ENCODE measurements at regions not wholly inside any gene's neighbourhood (a gene's known extent, or its start where the extent isn't known, plus 50 kb on each side); places are given as distances from the start of the nearest gene placed in this dataset.
A peak's percentile ranks its signal among the peaks of the same experiment; 100 is the strongest.

GRCh38 chr11:122348659-122349409 is 232.8 kb upstream of the BLID start:
- no peak for DNase-seq
- Mint-ChIP-seq H3K4me1 (no peaks in the 10 kb centered on the region), H3K27me3 (peaks cover 0 to 9% of the 10 kb centered on the region in 2 donors), H3K36me3 (no peaks in the 10 kb centered on the region), H3K4me3 (no peak overlapping the region), H3K27ac (no peak overlapping the region), H3K9me3 (peaks cover 0 to 5% of the 10 kb centered on the region in 2 donors)
- no peak for ATAC-seq (replicated peaks)

DNA sequence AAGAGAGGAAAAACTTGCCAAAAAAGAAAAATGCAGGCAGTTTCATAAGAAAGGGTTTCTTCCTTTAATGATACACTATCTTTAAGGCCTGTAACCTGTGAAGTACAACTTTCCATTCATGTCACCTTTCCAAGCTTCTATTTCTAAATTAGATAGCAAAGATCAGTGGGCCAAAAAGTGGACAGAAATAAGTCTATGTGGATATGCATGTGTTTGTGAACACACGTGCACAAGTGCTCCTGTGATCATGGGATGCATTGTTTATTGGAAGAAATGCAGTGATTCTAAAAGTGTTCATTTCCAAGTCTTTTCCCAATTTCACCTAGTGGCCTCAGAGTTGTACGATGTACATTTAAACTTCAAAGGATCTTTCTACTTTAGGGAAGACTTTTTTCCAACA is 230.0 kb upstream of the BLID start:
- H3K27me3 Mint-ChIP-seq = peaks cover 0 to 5% of the 10 kb centered on the region in 2 donors
- no peaks in the 10 kb centered on the region for H3K4me1 Mint-ChIP-seq
- no peak overlapping the region for H3K27ac Mint-ChIP-seq
- DNase-seq = no peak
- H3K4me3 Mint-ChIP-seq = no peak overlapping the region
- ATAC-seq (replicated peaks) = no peak
- H3K9me3 Mint-ChIP-seq = peaks cover 4 to 9% of the 10 kb centered on the region in 2 donors
- no peaks in the 10 kb centered on the region for H3K36me3 Mint-ChIP-seq

GRCh38 chr11:122345586-122345985 is 229.6 kb upstream of the BLID start:
- ATAC-seq (replicated peaks) = no peak
- no peak overlapping the region for H3K27ac Mint-ChIP-seq
- H3K9me3 Mint-ChIP-seq = peaks cover 4 to 9% of the 10 kb centered on the region in 2 donors
- H3K4me3 Mint-ChIP-seq = no peak overlapping the region
- no peaks in the 10 kb centered on the region for H3K4me1 Mint-ChIP-seq
- no peak for DNase-seq
- H3K36me3 Mint-ChIP-seq = no peaks in the 10 kb centered on the region
- peaks cover 0 to 5% of the 10 kb centered on the region in 2 donors for H3K27me3 Mint-ChIP-seq

GRCh38 chr11:122344215-122344614 is 228.2 kb upstream of the BLID start:
- no peak for DNase-seq
- no peak overlapping the region for H3K27ac Mint-ChIP-seq
- no peaks in the 10 kb centered on the region for H3K36me3 Mint-ChIP-seq
- peaks cover 3 to 9% of the 10 kb centered on the region in 2 donors for H3K9me3 Mint-ChIP-seq
- peaks cover 0 to 1% of the 10 kb centered on the region in 2 donors for H3K27me3 Mint-ChIP-seq
- H3K4me3 Mint-ChIP-seq = no peak overlapping the region
- ATAC-seq (replicated peaks) = no peak
- H3K4me1 Mint-ChIP-seq = no peaks in the 10 kb centered on the region

- DNase-seq (no peak), ATAC-seq (replicated peaks) (no peak)
- Mint-ChIP-seq H3K27me3 (no peaks in the 10 kb centered on the region), H3K27ac (no peak overlapping the region), H3K9me3 (peaks cover 3 to 9% of the 10 kb centered on the region in 2 donors), H3K4me3 (no peak overlapping the region), H3K4me1 (no peaks in the 10 kb centered on the region), H3K36me3 (no peaks in the 10 kb centered on the region)
Observed at GRCh38 chr11:122343210-122343609, 227.2 kb upstream of the BLID start.

- peak; percentile 44 to 50 for ATAC-seq (replicated peaks)
- no peak overlapping the region for H3K4me3 Mint-ChIP-seq
- peaks cover 3 to 9% of the 10 kb centered on the region in 2 donors for H3K9me3 Mint-ChIP-seq
- no peaks in the 10 kb centered on the region for H3K4me1 Mint-ChIP-seq
- H3K27ac Mint-ChIP-seq = no peak overlapping the region
- DNase-seq = no peak
- H3K27me3 Mint-ChIP-seq = no peaks in the 10 kb centered on the region
- no peaks in the 10 kb centered on the region for H3K36me3 Mint-ChIP-seq
Observed at GRCh38 chr11:122342089-122342744, 226.2 kb upstream of the BLID start.

- Mint-ChIP-seq H3K36me3 (no peaks in the 10 kb centered on the region), H3K27ac (no peak overlapping the region), H3K4me3 (no peak overlapping the region), H3K9me3 (peaks cover 3 to 9% of the 10 kb centered on the region in 2 donors), H3K27me3 (no peaks in the 10 kb centered on the region), H3K4me1 (no peaks in the 10 kb centered on the region)
- no peak for ATAC-seq (replicated peaks)
- no peak for DNase-seq
Observed at GRCh38 chr11:122341477-122341876, 225.5 kb upstream of the BLID start.

DNA sequence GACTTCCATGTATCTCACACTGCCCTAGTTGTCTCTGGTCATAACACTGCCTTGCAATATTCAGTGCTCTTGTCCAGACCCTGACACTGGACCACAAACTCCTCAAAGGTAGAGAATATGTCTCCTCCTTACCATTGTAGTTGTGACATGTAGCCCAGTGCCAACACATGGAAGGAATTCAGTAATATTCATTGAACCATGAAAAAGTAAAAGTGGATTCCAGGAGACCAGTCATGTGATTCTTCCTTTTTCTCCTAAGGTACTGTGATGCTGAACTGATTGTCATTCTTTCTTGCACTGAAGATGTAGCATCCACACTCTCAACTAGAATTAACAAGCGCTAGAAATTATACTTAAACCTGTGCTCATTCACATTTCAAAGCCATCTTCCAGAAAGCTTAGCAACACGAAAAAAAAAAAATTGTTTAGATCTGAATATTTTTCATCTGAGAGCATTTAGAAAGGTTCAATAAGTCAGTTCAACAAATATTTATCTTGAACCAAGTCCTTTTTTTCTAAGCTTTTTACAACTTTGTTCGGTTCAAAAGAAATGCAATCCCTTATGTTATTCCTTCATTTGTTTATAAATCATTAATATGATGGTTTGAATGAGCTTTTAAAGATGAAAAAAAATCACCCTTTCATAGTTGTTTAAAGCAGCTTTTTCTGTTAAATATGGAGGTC is 224.7 kb upstream of the BLID start:
- no peaks in the 10 kb centered on the region for H3K36me3 Mint-ChIP-seq
- H3K27ac Mint-ChIP-seq = no peak overlapping the region
- H3K4me1 Mint-ChIP-seq = no peaks in the 10 kb centered on the region
- no peak overlapping the region for H3K4me3 Mint-ChIP-seq
- peaks cover 3 to 9% of the 10 kb centered on the region in 2 donors for H3K9me3 Mint-ChIP-seq
- DNase-seq = no peak
- no peak for ATAC-seq (replicated peaks)
- no peaks in the 10 kb centered on the region for H3K27me3 Mint-ChIP-seq

GRCh38 chr11:122339436-122340060 is 223.5 kb upstream of the BLID start:
- H3K36me3 Mint-ChIP-seq = no peaks in the 10 kb centered on the region
- ATAC-seq (replicated peaks) = no peak
- DNase-seq = no peak
- no peak overlapping the region for H3K4me3 Mint-ChIP-seq
- H3K27me3 Mint-ChIP-seq = no peaks in the 10 kb centered on the region
- no peak overlapping the region for H3K27ac Mint-ChIP-seq
- no peaks in the 10 kb centered on the region for H3K4me1 Mint-ChIP-seq
- H3K9me3 Mint-ChIP-seq = peaks cover 3 to 9% of the 10 kb centered on the region in 2 donors

DNA sequence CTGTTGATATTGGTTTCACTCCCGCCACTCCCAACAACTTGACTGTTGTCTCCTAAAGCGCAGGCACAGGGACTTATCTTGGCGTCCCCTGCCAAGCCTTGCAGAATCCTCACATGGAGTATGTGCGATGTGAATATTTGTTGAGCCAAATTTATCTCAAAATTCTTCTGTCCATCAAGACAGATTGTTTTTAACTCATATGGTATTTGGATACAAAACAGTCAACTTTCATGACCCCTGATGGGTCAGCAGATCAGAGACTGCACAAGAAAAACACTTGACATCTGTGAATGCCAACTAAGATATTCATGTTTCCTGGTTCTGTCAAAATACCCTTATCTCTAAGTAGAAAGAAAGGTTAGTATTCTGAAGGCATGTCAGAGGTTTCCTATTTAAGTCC is 221.7 kb upstream of the BLID start:
- Mint-ChIP-seq H3K27me3 (peaks cover 6 to 10% of the 10 kb centered on the region in 2 donors), H3K36me3 (no peaks in the 10 kb centered on the region), H3K9me3 (peaks cover 3 to 6% of the 10 kb centered on the region in 2 donors), H3K27ac (no peak overlapping the region), H3K4me3 (no peak overlapping the region), H3K4me1 (no peaks in the 10 kb centered on the region)
- no peak for ATAC-seq (replicated peaks)
- DNase-seq = no peak

- H3K4me3 Mint-ChIP-seq = no peak overlapping the region
- no peak for DNase-seq
- peaks cover 2% of the 10 kb centered on the region in 2 donors for H3K9me3 Mint-ChIP-seq
- peaks cover 6 to 10% of the 10 kb centered on the region in 2 donors for H3K27me3 Mint-ChIP-seq
- no peak overlapping the region for H3K27ac Mint-ChIP-seq
- no peaks in the 10 kb centered on the region for H3K36me3 Mint-ChIP-seq
- no peaks in the 10 kb centered on the region for H3K4me1 Mint-ChIP-seq
- ATAC-seq (replicated peaks) = no peak
Observed at GRCh38 chr11:122337241-122337640, 221.2 kb upstream of the BLID start.

DNA sequence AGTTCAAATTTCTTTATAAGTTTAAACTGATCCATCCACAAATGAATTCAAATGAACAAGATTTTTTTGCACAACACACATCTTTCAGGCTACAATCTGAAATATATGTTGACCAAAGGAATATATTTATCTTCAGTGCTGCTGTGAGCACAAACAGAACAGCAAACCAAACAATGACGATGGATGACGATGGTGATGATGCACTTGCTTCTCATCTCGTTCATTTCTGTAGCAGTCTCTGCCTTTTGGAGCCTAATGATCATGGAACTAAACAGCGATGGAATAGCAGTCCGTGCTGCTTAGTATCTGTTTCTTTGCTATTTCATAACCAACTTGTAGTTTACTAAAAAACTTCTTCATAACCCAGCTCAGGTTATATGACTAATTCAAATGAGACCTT is 220.7 kb upstream of the BLID start:
- DNase-seq (no peak), ATAC-seq (replicated peaks) (no peak)
- H3K27ac Mint-ChIP-seq = no peak overlapping the region
- no peak overlapping the region for H3K4me3 Mint-ChIP-seq
- no peaks in the 10 kb centered on the region for H3K9me3 Mint-ChIP-seq
- H3K36me3 Mint-ChIP-seq = no peaks in the 10 kb centered on the region
- peaks cover 6 to 10% of the 10 kb centered on the region in 2 donors for H3K27me3 Mint-ChIP-seq
- no peaks in the 10 kb centered on the region for H3K4me1 Mint-ChIP-seq

- H3K36me3 Mint-ChIP-seq = no peaks in the 10 kb centered on the region
- H3K9me3 Mint-ChIP-seq = no peaks in the 10 kb centered on the region
- no peak for ATAC-seq (replicated peaks)
- H3K4me3 Mint-ChIP-seq = no peak overlapping the region
- no peak overlapping the region for H3K27ac Mint-ChIP-seq
- H3K4me1 Mint-ChIP-seq = no peaks in the 10 kb centered on the region
- H3K27me3 Mint-ChIP-seq = peaks cover 6 to 10% of the 10 kb centered on the region in 2 donors
- no peak for DNase-seq
Observed at GRCh38 chr11:122334546-122335339, 218.7 kb upstream of the BLID start.

DNA sequence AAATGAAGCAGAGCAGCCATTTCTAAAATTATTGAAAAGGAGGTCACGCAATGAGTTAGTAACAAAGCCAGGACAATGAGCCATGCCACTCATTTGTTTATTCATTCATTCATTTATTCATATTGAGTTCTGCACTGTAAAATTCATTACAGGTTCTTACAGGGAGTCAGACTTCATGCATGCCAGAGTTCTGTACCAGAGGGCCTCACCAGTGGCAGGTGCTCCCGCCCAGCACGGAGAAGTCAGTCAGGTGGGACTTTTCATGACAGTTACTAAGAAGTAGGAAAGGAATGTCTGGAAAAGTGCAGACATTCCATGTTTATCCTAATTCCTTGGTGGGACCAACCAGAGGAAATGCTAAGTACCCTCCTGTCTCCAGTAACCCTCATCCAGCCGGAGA is 217.5 kb upstream of the BLID start:
- H3K27me3 Mint-ChIP-seq = peaks cover 6 to 10% of the 10 kb centered on the region in 2 donors
- ATAC-seq (replicated peaks) (no peak), DNase-seq (no peak)
- no peaks in the 10 kb centered on the region for H3K36me3 Mint-ChIP-seq
- no peaks in the 10 kb centered on the region for H3K4me1 Mint-ChIP-seq
- no peaks in the 10 kb centered on the region for H3K9me3 Mint-ChIP-seq
- H3K27ac Mint-ChIP-seq = no peak overlapping the region
- H3K4me3 Mint-ChIP-seq = no peak overlapping the region

All from stimulated activated naive B cell treated with anti-CD40 and anti-IgM and Interleukin-4, amounts not matched to agents 10 μg/mL and 1 μg/mL and 100 μg/mL, for 72 hours (primary cell).